ENCODE measurements at regions not wholly inside any gene's neighbourhood (a gene's known extent, or its start where the extent isn't known, plus 50 kb on each side); places are given as distances from the start of the nearest gene placed in this dataset.

DNA sequence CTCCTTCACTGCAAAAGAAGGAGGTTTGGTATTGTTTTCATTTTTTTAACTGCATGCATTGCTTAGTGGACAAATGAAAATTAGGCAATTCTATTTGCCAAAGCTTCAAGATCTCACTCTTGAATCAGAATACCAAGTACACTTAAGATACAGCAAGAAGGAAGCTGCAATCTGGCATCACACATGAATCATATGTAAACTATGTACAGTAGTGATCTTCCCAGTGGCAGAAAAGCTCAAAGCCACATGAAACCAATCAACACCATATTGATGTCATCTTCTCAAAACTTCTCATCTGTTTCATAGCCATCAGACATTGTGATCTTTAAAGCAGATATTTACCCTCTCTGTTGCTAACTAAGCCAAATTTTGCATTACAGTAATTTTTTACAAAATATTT lies 550.1 kb downstream of the LTN1 start:
- H3K27ac Mint-ChIP-seq: no peak overlapping the region
- ATAC-seq: peak in 1 of 2 donors; percentile 52
- H3K9me3 Mint-ChIP-seq: peaks cover 0 to 9% of the 10 kb centered on the region in 2 donors
- no peaks in the 10 kb centered on the region for H3K36me3 Mint-ChIP-seq
- no peak for DNase-seq (ENCODE audit: low spot score in 2 of 2)

DNA sequence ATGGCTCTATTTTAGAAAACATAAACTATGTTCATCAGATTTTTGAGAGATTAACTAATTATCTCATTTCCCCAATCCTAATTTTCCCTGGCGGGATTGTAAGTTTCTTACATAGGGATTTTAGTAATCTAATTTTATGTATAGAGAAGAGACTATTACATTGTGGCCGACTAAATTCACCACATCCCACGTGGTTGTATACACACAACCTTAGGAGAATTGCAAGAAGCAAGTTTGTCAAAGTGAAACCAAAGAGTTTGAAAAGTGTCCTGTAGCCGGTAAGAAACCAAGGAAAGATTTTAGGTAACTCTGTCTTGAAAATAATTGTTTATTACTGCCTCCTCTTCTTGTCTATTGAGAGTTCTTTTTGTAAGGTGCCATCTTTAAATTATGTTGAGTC lies 550.6 kb downstream of the LTN1 start:
- DNase-seq (ENCODE audit: low spot score in 2 of 2) (no peak), ATAC-seq (no peak)
- Mint-ChIP-seq H3K36me3 (no peaks in the 10 kb centered on the region), H3K27ac (no peak overlapping the region), H3K9me3 (peaks cover 0 to 8% of the 10 kb centered on the region in 2 donors)

DNA sequence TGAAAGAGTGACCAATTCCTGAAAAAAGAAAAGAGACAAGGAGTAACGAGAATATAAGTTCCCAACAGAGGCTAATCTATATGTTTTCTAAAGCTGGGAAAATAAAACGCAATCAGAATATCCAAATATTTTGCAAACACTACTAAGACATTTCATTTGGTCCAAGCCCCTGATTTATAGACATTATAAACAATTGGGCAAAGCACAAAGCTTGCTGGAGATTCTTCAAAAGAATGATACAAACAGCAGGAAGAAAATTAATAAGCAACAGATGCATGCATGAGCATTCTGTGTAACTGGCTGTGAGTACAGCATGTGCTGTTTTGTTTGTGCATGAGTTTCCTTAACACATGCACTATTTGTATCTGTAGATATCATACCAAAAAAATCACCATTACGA lies 552.9 kb downstream of the LTN1 start:
- no peaks in the 10 kb centered on the region for H3K36me3 Mint-ChIP-seq
- no peaks in the 10 kb centered on the region for H3K9me3 Mint-ChIP-seq
- no peak overlapping the region for H3K27ac Mint-ChIP-seq
- ATAC-seq (no peak), DNase-seq (ENCODE audit: low spot score in 2 of 2) (no peak)

DNA sequence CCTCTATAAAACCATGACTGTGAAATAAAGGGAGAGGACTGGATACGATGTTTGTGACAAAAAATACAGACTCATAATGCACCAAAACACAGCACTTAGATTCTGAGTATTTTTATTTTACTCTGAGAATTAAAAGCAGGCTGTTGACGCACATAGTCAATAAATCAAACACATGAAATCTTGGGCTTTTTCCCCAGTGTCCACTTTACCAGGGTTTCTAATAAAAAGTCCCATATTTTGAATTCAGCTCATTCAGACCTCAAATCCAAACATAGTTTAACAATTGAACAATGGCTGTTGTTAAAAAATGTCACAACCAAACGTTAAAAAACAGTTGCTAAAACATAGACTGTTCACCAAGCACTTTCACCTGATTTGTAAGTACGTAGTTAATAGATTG lies 553.4 kb downstream of the LTN1 start:
- H3K36me3 Mint-ChIP-seq: no peaks in the 10 kb centered on the region
- no peak overlapping the region for H3K27ac Mint-ChIP-seq
- no peaks in the 10 kb centered on the region for H3K9me3 Mint-ChIP-seq
- ATAC-seq (no peak), DNase-seq (ENCODE audit: low spot score in 2 of 2) (no peak)

DNA sequence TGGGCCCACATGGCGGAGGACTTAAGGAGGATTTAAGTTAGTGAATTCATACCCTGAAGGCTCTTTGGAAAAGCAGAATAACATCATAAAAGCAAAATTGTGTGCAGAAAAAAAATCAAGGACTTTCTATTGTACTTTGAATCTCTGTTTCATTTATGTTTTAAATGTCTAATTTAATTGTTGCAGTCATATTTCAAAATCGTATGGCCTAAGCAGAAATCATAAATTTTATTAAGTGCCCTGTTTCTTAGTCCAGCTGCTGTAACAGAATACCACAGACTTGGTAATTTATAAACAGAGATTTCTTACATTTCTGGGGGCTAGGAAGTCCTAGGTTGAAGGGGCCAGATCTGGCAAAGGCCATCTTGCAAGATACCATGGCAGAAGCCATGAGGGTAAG lies 555.6 kb downstream of the LTN1 start:
- ATAC-seq: no peak
- no peak for DNase-seq (ENCODE audit: low spot score in 2 of 2)
- no peak overlapping the region for H3K27ac Mint-ChIP-seq
- H3K9me3 Mint-ChIP-seq: no peaks in the 10 kb centered on the region
- H3K36me3 Mint-ChIP-seq: no peaks in the 10 kb centered on the region

DNA sequence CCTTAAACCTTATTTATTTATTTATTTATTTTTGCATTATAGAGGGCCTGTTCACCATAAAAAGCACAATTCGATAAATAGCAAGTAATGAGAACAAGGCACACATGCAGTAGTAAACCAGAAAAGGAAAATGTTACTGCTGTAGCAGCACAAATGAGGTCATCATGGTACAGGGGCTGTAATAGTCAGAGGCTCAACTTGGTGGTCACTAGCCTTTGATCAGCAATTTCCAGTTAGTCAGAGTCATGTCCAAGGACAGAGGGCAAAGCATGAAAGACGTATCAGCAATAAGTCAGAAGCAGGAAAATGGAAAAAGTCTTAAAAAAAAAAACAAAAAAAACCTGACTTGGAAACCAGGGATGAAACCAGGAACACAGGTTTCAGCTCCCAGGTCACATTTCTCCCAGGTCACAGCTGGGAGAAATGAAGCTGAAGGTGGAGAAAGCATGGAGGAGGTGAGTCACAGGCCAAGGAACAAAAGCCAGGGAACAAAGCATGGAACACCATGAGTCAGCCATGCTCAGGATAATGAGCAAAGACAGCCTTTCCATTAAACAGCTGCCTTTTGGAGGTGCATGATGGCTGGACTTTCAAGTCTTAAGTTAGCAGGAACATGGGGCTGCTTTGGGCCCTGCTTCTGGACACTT lies 556.3 kb downstream of the LTN1 start:
- no peak for ATAC-seq
- H3K36me3 Mint-ChIP-seq: no peaks in the 10 kb centered on the region
- no peaks in the 10 kb centered on the region for H3K9me3 Mint-ChIP-seq
- peak overlapping the region in 1 of 2 donors; percentile 48 for H3K27ac Mint-ChIP-seq
- no peak for DNase-seq (ENCODE audit: low spot score in 2 of 2)

DNA sequence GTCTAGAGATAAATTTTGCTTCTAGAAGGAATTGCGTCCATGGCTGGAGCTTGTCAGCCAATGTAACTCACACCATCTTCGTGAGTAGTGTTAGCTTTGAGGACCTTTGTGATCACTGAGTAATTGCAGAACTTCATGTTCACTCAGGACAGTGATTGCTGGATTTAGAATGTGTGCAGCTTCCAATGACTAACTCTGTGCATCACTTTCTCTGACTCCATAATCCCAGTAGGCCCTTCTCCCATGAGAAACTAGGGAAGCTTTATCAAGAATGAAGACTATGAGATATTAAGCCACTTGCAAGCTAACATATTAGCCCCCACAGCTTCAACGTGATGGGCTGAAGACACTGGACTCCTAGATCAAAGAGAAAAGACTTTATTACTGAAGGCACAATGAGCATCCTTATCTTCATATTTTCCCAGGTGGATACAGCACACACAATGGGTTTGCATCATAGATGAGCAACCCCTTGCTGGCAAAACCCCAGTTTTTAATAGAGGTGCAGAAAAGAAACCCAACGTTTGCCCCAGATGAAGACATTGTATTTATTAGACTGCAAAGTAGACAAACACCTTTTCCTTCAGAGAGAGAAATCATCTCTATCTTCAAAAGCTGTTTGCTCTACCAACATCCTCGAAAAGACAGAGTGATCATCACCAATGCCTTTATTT lies 561.0 kb downstream of the LTN1 start:
- H3K27ac Mint-ChIP-seq: no peak overlapping the region
- DNase-seq (ENCODE audit: low spot score in 2 of 2) (no peak), ATAC-seq (no peak)
- no peaks in the 10 kb centered on the region for H3K9me3 Mint-ChIP-seq
- no peaks in the 10 kb centered on the region for H3K36me3 Mint-ChIP-seq

DNA sequence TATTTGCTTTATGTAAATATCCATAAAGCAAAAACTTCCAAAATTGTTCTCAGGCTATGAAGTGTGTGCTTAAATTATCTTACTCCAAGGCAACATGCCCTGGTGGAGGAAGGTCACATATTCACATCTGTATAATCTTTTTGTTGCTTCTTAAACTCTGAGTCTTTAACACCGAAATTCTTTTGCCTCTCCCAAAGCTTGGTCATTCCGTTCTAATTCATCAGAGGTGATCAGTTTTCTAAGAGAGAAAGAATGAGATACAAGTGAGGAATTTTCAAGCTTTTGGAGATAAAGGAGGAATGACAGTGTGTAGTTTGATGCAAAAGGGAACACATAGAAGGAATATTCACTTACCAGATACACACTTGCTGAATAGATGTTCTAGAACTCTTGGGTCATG lies 561.7 kb downstream of the LTN1 start:
- H3K9me3 Mint-ChIP-seq: no peaks in the 10 kb centered on the region
- no peak for ATAC-seq
- DNase-seq (ENCODE audit: low spot score in 2 of 2): no peak
- H3K36me3 Mint-ChIP-seq: no peaks in the 10 kb centered on the region
- no peak overlapping the region for H3K27ac Mint-ChIP-seq

DNA sequence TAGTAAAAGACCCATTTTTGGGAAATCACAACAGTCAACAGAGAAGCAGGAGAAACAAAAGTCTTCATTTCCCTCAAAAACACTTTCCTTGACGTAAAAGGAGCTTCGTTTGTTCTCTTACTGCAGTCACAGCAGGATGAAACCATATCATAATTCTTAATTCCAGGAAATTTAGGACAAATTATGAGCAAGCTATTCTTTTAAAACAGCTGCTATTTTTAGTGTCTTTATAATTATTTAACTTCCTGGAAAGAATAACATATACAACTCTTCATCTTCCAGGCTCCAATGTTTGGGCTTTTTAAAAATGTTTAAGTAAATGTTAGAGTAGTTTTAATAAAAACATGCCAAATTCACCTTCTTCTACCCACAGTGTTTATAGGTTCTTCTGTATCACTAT lies 563.5 kb downstream of the LTN1 start:
- no peaks in the 10 kb centered on the region for H3K36me3 Mint-ChIP-seq

DNA sequence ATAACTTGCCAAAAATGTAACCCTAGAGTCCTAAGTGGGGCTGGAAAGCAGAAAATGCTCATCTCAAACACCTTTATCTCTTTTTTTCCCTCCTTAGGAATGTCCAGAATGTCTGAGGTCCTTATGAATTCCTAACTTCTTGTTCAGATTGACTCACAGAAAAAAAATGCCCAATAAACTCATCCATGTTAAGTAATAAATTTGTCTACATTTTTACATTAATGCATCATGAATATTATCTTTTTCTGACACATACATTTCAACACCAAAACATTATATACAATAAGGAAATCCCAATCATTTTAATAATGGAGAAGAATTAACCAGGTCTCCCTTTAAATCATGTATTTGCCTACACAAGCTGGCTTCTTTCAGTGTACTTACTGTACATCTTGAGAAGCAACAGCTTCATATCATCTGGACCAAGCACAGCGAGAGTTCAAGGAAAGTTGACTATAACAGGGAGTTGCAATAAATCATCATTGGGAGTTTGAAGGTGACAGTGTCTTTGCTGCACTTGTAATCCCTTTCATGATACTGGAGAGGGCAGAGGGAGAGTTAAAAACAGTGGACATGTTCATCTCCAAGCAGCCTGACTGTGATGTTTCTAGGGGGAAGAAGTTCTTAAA lies 565.2 kb downstream of the LTN1 start:
- Mint-ChIP-seq H3K9me3 (no peaks in the 10 kb centered on the region), H3K27ac (no peak overlapping the region), H3K36me3 (no peaks in the 10 kb centered on the region)
- ATAC-seq: no peak
- DNase-seq (ENCODE audit: low spot score in 2 of 2): no peak

More for the DNA sequence above, 563.5 kb downstream of the LTN1 start:
- H3K27ac Mint-ChIP-seq: no peak overlapping the region
- no peaks in the 10 kb centered on the region for H3K9me3 Mint-ChIP-seq
- no peak for DNase-seq (ENCODE audit: low spot score in 2 of 2)
- ATAC-seq: no peak

DNA sequence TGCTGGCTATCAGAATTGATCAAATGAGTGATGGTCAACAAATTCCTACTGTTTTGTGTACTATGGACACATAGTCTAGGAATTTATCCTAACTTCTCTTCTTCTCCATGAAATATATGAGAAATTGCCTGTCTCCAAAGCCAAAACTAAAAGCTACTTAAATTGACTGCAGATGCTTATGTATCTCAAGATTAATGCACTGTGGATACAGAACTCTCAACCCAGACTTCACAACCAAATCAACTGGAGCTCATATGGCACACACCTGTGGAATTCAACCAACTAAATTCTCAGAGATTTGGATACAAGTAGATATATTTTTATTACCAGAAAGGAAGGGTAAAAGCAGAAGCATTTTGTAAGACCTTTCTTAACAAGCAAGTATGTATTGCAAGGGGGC lies 566.1 kb downstream of the LTN1 start:
- Mint-ChIP-seq H3K27ac (no peak overlapping the region), H3K36me3 (no peaks in the 10 kb centered on the region), H3K9me3 (no peaks in the 10 kb centered on the region)
- ATAC-seq: no peak
- DNase-seq (ENCODE audit: low spot score in 2 of 2): no peak

DNA sequence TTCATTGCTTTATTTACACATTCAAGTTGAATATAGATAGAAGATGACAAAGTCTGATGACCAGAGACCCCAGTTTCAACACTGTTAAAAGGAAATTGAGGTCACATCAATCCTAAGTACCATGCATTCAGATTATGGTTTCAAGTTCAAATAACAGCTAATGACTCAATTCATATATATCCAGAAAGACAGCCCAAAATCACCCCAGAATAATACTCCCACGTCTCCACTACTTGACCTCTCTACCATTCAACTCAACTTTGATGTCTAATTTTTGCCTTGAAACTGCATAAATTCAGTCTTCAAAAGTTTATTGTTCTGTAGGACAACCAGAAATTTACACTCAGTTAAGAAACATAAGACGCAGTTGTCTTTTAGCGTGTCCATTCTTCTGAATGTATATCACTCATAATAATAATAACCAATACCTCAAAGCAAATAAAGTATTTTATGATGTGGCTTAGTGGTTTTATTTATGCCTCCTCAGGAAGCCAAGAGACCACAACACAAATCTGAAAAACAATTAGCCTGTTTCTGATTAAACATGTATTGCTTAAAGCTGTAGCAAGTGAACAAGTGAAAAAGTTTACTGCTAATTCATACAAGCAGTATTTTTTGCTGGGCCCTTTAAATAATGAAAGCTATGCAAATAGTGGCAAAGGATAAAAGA lies 569.0 kb downstream of the LTN1 start:
- Mint-ChIP-seq H3K9me3 (no peaks in the 10 kb centered on the region), H3K27ac (no peak overlapping the region), H3K36me3 (no peaks in the 10 kb centered on the region)
- ATAC-seq: no peak
- no peak for DNase-seq (ENCODE audit: low spot score in 2 of 2)

DNA sequence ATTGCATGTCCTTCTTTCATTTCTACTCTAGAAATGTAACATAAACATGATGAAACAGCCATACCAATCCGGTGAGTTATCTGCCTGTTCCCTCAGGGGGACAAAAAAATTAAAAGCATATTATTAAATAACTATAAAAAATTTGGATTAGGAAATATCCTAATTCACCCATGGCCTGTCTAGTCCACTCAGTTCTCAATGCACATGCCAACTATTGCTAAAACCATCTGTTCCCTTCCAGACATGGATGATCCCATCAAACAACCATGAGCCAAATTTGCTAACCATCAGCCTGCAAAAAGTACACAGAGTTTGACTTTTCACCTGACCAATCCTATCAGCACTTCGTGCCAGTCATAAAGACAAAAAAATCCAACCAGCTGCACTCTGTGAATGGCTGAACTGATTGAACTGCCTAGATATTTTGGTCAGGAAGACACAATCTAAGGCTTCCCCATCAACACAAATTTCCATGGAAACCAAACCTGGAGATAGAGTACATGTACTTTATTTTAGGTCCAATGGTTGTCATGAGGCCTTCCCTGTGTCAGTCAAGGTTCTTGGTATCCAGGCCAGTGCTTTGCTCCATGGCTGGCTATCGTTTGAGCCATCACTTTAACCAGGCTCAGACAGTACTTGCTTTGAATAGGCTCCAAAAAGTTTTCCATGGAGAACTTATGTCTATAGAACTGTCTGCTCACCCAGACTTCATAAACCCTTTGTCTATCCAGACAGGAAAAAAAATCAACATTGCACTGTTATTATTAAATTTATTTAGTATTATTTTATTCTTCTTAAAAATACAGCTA lies 570.8 kb downstream of the LTN1 start:
- Mint-ChIP-seq H3K36me3 (no peaks in the 10 kb centered on the region), H3K9me3 (no peaks in the 10 kb centered on the region), H3K27ac (no peak overlapping the region)
- ATAC-seq (no peak), DNase-seq (ENCODE audit: low spot score in 2 of 2) (no peak)

DNA sequence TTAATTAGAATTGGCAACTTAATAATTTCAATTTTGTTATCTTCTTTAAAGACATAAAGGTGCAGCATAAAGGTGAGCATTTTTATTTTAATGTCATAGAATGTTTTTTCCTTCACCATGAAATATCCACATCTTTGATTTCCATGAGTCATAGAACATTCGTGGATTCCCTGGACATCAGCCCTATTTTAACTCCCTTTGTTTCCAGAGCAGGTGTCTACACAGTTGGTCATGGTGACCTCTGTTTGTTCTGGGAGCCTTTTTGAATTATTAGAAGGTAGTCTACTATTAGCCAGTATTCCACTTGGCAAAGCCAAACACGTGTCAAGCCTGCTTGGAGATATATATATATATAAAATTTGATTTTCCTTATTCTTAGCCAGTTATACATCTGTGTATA lies 572.9 kb downstream of the LTN1 start:
- no peaks in the 10 kb centered on the region for H3K36me3 Mint-ChIP-seq

DNA sequence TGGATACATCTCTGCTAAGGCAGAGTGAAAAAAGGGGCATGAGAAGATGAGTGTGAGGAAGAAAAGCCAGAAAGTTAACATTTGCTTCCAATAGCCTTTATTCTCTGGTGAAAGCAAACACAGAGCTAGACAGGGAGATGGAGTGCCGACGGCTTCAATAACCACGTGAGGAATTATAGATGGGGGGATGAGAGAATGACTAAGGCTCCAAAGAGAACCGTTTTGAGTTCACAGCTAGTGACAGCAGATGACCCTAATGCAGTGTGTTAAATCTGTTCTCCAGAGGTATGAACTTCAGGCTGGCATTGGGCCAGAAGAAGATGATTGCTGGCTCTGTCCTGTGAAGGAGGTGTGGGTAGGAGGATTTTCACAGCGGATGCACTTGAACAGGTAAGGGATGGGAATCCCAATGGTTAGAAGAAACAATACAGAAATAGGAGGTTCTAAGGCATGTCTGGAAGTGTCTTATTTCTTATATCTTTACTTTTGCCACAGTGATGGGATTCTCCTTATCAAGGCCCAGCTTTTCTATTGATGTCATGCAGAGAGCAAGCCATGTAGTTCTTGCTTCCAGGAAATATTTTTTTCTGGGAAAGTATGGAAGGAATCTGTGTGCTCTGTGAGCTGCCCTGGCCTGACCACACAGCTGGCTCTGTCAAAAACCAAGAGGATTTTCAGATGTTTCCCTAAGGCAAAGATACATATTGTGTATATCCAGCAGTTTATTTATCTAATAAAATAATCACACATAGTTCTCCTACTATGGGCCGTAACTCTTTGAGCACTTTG lies 573.8 kb downstream of the LTN1 start:
- Mint-ChIP-seq H3K27ac (no peak overlapping the region), H3K36me3 (no peaks in the 10 kb centered on the region), H3K9me3 (no peaks in the 10 kb centered on the region)
- DNase-seq (ENCODE audit: low spot score in 2 of 2) (no peak), ATAC-seq (no peak)

More for the DNA sequence above, 572.9 kb downstream of the LTN1 start:
- Mint-ChIP-seq H3K27ac (no peak overlapping the region), H3K9me3 (no peaks in the 10 kb centered on the region)
- ATAC-seq: no peak
- no peak for DNase-seq (ENCODE audit: low spot score in 2 of 2)

DNA sequence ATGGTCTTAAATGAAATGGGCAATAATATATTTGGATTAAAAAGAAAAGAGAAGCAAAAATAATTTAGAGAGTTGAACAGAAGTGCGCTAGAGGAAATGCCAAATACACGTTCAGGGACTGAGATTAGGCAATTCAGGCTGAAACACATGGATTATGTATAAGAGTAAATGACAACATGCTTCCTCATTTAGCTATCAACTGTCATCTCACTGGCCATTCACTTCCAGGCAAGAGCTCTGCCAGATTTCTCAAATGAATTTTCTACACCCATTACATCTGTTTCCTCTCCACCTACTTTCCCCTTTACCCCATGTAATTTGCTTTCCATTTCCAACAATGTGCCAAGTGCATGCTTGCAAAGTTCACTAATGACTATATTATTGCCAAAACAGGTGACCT lies 582.4 kb downstream of the LTN1 start:
- H3K9me3 Mint-ChIP-seq: no peaks in the 10 kb centered on the region
- H3K27ac Mint-ChIP-seq: no peak overlapping the region
- no peak for DNase-seq (ENCODE audit: low spot score in 2 of 2)
- no peaks in the 10 kb centered on the region for H3K36me3 Mint-ChIP-seq
- ATAC-seq: no peak

Data from activated naive CD4-positive, alpha-beta T cell treated with anti-CD3 and anti-CD28 coated beads, Interleukin-2, amount 50 U/mL, for 72 hours (primary cell).